A549 (cell line): ENCODE measurements at regions not wholly inside any gene's neighbourhood (a gene's known extent, or its start where the extent isn't known, plus 50 kb on each side); places are given as distances from the start of the nearest gene placed in this dataset.
"Not testable (repeated sequence)": the region's sequence is repeated elsewhere in the genome, so short reads cannot be mapped to it uniquely, and the experiment has no call there.

Experiments
- CBX8 ChIP-seq: fragments of 200-600 bp; sonication (generic); IDR thresholded peaks from 2 replicates; pipeline ENCODE4 v1.6.1; 2016
- CHD2 ChIP-seq: fragments of 150-350 bp; IDR thresholded peaks from 2 replicates; pipeline ENCODE4 v1.6.1; 2014; ENCODE audit warnings: low read length; ENCODE audit not compliant: partially characterized antibody
- ESRRA ChIP-seq: fragments of 150-350 bp; IDR thresholded peaks from 2 replicates; pipeline ENCODE4 v1.6.1; 2014; ENCODE audit warnings: mild to moderate bottlenecking, low read length, borderline replicate concordance
- PHF8 ChIP-seq: fragments of 200-600 bp; sonication (generic); IDR thresholded peaks from 2 replicates; pipeline ENCODE4 v1.6.1; 2016; ENCODE audit warnings: low read depth, mild to moderate bottlenecking, antibody characterized with exemption, moderate library complexity, borderline replicate concordance
- POLR2A ChIP-seq: IDR thresholded peaks from 2 replicates; pipeline ENCODE4 v1.6.1; 2012; ENCODE audit warnings: mild to moderate bottlenecking, low read length
- POLR2AphosphoS2 ChIP-seq: conservative IDR thresholded peaks from 2 replicates; pipeline ENCODE4 v1.6.1; 2012; ENCODE audit warnings: low read length, improper control_type of control experiment, inconsistent platforms
- SMC3 ChIP-seq: fragments of >200 bp; sonication (Bioruptor Twin); formaldehyde crosslinking; IDR thresholded peaks from 3 replicates; pipeline ENCODE4 v1.6.1; 2018; ENCODE audit warnings: inconsistent platforms
- SREBF2 ChIP-seq: fragments of 450-650 bp; IDR thresholded peaks from 2 replicates; pipeline ENCODE4 v1.6.1; 2014; ENCODE audit warnings: mild to moderate bottlenecking, moderate library complexity
- ZFP36 ChIP-seq: fragments of 450-650 bp; IDR thresholded peaks from 2 replicates; pipeline ENCODE4 v1.6.1; 2014; ENCODE audit warnings: borderline replicate concordance; ENCODE audit not compliant: partially characterized antibody
- TF ChIP-seq, protein P1 (sequence below): IDR thresholded peaks from 2 replicates; pipeline ENCODE4 v1.6.1; 2012
- TF ChIP-seq, protein P2 (sequence below): fragments of >200 bp; sonication (Bioruptor Twin); formaldehyde crosslinking; IDR thresholded peaks from 3 replicates; pipeline ENCODE4 v1.5.1; 2016
- TF ChIP-seq, protein P3 (sequence below): fragments of 450-650 bp; IDR thresholded peaks from 2 replicates; pipeline ENCODE4 v1.6.1; 2014; ENCODE audit warnings: antibody characterized with exemption

DNA sequence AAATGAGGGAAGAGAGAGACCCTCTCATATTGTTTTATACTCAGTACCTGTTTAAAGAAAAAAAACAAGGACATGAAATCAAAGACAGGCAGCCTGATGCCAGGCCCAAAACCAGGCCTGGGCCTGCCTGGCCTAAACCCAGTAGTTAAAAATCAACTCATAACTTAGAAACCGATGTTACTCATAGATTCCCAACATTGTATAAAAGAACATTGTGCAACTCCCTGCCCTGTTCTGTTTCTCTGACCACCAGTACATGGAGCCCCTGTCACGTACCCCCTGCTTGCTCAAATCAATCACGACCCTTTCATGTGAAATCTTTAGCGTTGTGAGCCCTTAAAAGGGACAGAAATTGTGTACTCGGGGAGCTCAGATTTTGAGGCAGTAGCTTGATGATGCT is 291.4 kb upstream of the SGCG start:
- TF ChIP-seq, protein P1, sequence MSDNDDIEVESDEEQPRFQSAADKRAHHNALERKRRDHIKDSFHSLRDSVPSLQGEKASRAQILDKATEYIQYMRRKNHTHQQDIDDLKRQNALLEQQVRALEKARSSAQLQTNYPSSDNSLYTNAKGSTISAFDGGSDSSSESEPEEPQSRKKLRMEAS: not testable (repeated sequence)
- not testable (repeated sequence) for TF ChIP-seq ESRRA, ZFP36, CHD2, POLR2A, POLR2AphosphoS2, CBX8, SREBF2, PHF8, SMC3
- TF ChIP-seq, protein P2, sequence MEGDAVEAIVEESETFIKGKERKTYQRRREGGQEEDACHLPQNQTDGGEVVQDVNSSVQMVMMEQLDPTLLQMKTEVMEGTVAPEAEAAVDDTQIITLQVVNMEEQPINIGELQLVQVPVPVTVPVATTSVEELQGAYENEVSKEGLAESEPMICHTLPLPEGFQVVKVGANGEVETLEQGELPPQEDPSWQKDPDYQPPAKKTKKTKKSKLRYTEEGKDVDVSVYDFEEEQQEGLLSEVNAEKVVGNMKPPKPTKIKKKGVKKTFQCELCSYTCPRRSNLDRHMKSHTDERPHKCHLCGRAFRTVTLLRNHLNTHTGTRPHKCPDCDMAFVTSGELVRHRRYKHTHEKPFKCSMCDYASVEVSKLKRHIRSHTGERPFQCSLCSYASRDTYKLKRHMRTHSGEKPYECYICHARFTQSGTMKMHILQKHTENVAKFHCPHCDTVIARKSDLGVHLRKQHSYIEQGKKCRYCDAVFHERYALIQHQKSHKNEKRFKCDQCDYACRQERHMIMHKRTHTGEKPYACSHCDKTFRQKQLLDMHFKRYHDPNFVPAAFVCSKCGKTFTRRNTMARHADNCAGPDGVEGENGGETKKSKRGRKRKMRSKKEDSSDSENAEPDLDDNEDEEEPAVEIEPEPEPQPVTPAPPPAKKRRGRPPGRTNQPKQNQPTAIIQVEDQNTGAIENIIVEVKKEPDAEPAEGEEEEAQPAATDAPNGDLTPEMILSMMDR: not testable (repeated sequence)
- TF ChIP-seq, protein P3, sequence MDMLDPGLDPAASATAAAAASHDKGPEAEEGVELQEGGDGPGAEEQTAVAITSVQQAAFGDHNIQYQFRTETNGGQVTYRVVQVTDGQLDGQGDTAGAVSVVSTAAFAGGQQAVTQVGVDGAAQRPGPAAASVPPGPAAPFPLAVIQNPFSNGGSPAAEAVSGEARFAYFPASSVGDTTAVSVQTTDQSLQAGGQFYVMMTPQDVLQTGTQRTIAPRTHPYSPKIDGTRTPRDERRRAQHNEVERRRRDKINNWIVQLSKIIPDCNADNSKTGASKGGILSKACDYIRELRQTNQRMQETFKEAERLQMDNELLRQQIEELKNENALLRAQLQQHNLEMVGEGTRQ: not testable (repeated sequence)
